ENCODE measurements at regions not wholly inside any gene's neighbourhood (a gene's known extent, or its start where the extent isn't known, plus 50 kb on each side); places are given as distances from the start of the nearest gene placed in this dataset.

DNA sequence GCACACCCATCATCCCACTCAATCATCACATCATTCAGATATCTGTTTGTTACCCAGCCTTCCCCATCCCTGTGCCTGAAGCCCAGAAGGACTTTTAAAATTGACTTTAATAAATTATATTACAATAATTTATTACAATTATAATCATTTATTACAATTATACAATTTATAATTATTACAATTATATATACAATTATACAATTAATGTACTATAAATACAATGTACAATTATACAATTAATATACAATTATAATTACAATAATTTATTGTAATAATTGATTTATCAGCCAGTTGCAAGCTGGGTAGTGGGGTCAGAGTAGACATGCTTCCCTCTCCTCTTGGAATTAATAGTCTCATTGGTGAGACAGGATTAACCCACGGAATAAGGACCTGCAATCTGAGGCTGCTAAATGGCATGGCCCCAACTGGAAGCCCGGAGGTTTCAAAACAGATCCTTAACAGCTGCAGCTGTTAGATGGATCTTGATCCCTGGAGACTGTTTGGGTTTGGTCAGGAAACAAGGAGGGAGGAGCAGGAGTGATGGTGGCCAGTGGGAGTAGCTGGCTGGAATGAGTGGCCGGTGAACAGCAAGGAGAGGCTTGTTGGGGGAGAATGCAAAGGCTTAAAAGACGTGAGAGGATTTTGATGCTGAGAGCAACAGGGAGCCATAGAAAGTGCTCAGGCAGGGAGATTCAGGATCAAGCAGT is 402.8 kb upstream of the PODXL start:
- TF ChIP-seq EZH2 (IDR thresholded peaks at IDR 0.05) = no peak
- TF ChIP-seq POLR2AphosphoS5 (IDR thresholded peaks at IDR 0.05; ENCODE audit: borderline replicate concordance, low read depth, low read length) = no peak
- no peak for TF ChIP-seq FOXP2 (optimal IDR thresholded peaks at IDR 0.05; ENCODE audit: control extremely low read depth, extremely low read length, insufficient read depth)
- Histone ChIP-seq H3K9ac (ENCODE audit: insufficient read length) (no peak overlapping the region), H3K36me3 (ENCODE audit: insufficient read depth, low read length) (no peaks in the 10 kb centered on the region), H3K9me3 (ENCODE audit: low read depth, low read length) (no peaks in the 10 kb centered on the region), H3K4me3 (no peak overlapping the region), H3K27ac (no peak overlapping the region)
- DNase-seq (ENCODE audit: low read depth, low spot score) = no peak

DNA sequence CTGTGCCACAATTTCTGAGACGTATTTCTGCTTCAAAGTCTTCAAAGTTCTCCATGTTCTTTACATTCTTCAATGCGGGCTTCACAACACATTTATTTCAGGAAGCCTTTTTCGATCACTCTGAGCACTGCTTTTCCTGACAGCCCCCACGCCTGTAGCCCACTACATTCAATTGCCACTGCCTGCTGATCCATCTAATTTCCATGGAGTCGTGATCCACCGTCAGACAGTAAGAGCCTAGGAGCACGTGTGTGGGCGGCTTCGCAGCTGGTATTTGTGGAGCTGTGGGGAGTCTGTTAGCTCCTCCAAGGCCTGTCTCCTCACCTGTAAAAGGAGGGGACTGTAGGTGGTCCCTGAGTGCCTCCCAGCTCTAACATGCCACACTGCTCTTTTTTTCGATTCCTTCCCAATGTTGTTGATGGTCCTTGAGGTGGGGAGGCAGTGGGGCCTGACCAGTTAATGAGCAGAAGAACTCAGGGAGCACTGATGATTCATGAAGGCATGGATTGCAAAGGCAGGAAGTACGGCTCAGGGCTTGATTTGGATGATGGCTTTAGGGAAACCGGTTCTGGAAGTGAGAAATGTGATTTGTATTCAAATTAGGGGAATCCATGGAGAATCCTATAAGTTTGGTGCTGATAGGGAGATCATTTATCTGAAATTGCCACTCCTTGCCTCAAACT is 401.1 kb upstream of the PODXL start:
- H3K9ac ChIP-seq (ENCODE audit: insufficient read length) = no peak overlapping the region
- TF ChIP-seq FOXP2 (optimal IDR thresholded peaks at IDR 0.05; ENCODE audit: control extremely low read depth, extremely low read length, insufficient read depth) (no peak), EZH2 (IDR thresholded peaks at IDR 0.05) (no peak), POLR2AphosphoS5 (IDR thresholded peaks at IDR 0.05; ENCODE audit: borderline replicate concordance, low read depth, low read length) (no peak)
- no peak for DNase-seq (ENCODE audit: low read depth, low spot score)
- no peak overlapping the region for H3K27ac ChIP-seq
- no peak overlapping the region for H3K4me3 ChIP-seq
- H3K36me3 ChIP-seq (ENCODE audit: insufficient read depth, low read length) = no peaks in the 10 kb centered on the region
- H3K9me3 ChIP-seq (ENCODE audit: low read depth, low read length) = no peaks in the 10 kb centered on the region

DNA sequence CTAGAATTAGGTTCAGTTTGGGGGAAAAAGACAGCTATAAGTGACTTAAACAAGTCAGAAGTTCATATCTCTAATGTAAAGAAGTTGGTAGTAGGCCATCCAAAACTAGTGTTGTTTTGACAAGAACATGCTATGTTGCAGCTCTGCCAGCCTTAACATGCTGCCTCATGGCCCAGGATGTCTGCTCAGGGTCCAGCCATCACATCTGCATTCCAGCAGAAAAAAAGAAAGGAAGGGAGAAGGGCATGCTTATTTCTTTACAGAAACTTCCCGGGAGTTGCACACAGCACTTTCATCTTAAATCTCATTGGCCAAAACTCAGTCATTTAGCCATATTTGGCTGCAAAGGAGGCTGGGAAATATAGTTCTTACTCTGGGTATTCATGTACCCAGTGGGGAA is 400.4 kb upstream of the PODXL start:
- Histone ChIP-seq H3K9me3 (ENCODE audit: low read depth, low read length) (no peaks in the 10 kb centered on the region), H3K4me3 (no peak overlapping the region), H3K9ac (ENCODE audit: insufficient read length) (no peak overlapping the region), H3K27ac (no peak overlapping the region), H3K36me3 (ENCODE audit: insufficient read depth, low read length) (no peaks in the 10 kb centered on the region)
- TF ChIP-seq FOXP2 (optimal IDR thresholded peaks at IDR 0.05; ENCODE audit: control extremely low read depth, extremely low read length, insufficient read depth) (no peak), POLR2AphosphoS5 (IDR thresholded peaks at IDR 0.05; ENCODE audit: borderline replicate concordance, low read depth, low read length) (no peak), EZH2 (IDR thresholded peaks at IDR 0.05) (no peak)
- no peak for DNase-seq (ENCODE audit: low read depth, low spot score)

DNA sequence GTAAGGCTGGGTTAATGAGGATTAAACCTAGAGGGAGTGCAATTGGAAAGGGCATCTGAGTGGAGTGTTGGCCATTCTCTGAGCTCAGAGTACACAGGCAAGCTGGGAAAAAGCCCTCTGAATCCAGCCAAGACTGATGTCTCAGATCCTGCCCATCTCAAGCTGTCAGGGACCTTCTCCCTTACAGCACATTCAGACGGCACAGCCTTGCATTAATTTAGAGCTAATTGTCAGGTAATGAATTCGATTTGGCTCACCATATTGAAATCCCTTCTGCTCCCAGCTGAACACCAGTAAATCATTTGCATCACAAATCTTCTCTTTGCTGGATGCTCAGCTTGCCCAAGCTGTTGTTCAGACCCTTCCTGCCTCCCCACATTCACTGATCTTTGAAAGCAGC is 399.3 kb upstream of the PODXL start:
- Histone ChIP-seq H3K9ac (ENCODE audit: insufficient read length) (no peak overlapping the region), H3K36me3 (ENCODE audit: insufficient read depth, low read length) (no peaks in the 10 kb centered on the region), H3K4me3 (no peak overlapping the region), H3K9me3 (ENCODE audit: low read depth, low read length) (no peaks in the 10 kb centered on the region), H3K27ac (no peak overlapping the region)
- DNase-seq (ENCODE audit: low read depth, low spot score) = no peak
- TF ChIP-seq EZH2 (IDR thresholded peaks at IDR 0.05) (no peak), FOXP2 (optimal IDR thresholded peaks at IDR 0.05; ENCODE audit: control extremely low read depth, extremely low read length, insufficient read depth) (no peak), POLR2AphosphoS5 (IDR thresholded peaks at IDR 0.05; ENCODE audit: borderline replicate concordance, low read depth, low read length) (no peak)

DNA sequence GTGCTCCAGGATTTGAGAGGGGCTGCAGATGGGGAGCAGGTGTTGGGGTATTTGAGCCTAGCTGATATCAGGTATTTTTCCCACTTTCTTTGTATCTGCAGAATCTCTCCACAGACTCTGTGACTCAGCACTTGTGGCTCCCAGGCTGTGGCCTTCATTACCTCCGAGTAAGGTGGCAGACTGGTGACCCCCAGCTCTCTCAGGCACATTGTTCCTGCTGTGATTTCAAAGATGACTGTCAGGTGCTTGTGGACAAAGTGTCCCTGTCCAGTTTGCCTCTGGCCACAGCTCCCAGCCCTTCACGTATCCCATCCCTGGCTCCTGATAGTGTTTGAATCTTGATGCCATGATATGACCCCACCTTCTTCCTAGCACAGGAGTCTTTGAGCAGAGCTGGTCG is 396.8 kb upstream of the PODXL start:
- no peak overlapping the region for H3K27ac ChIP-seq
- no peak overlapping the region for H3K9ac ChIP-seq (ENCODE audit: insufficient read length)

DNA sequence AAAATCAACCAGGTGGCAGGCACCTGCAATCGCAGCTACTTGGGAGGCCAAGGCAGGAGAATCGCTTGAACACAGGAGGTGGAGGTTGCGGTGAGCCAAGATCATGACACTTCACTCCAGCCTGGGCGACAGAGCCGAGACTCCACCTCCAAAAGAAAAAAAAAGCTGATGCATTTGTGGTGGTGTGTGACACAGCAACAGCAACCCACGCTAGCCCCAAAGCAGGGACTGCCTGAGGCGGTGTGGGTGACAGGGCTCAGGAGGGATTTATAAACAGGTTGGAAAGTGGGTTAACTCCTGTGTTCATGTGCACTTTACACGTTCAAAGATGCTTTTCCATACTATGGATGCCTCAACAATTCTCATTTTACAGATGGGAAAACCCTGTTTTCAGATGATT is 395.9 kb upstream of the PODXL start:
- no peak for DNase-seq (ENCODE audit: low read depth, low spot score)
- TF ChIP-seq POLR2AphosphoS5 (IDR thresholded peaks at IDR 0.05; ENCODE audit: borderline replicate concordance, low read depth, low read length) = no peak
- no peak overlapping the region for H3K4me3 ChIP-seq
- H3K9me3 ChIP-seq (ENCODE audit: low read depth, low read length) = no peaks in the 10 kb centered on the region
- H3K36me3 ChIP-seq (ENCODE audit: insufficient read depth, low read length) = no peaks in the 10 kb centered on the region
- no peak overlapping the region for H3K27ac ChIP-seq
- H3K9ac ChIP-seq (ENCODE audit: insufficient read length) = no peak overlapping the region

More for the DNA sequence above, 396.8 kb upstream of the PODXL start:
- no peak for TF ChIP-seq EZH2 (IDR thresholded peaks at IDR 0.05)
- no peak for TF ChIP-seq POLR2AphosphoS5 (IDR thresholded peaks at IDR 0.05; ENCODE audit: borderline replicate concordance, low read depth, low read length)
- no peak for TF ChIP-seq FOXP2 (optimal IDR thresholded peaks at IDR 0.05; ENCODE audit: control extremely low read depth, extremely low read length, insufficient read depth)
- Histone ChIP-seq H3K4me3 (no peak overlapping the region), H3K36me3 (ENCODE audit: insufficient read depth, low read length) (no peaks in the 10 kb centered on the region), H3K9me3 (ENCODE audit: low read depth, low read length) (no peaks in the 10 kb centered on the region)
- DNase-seq (ENCODE audit: low read depth, low spot score) = no peak

DNA sequence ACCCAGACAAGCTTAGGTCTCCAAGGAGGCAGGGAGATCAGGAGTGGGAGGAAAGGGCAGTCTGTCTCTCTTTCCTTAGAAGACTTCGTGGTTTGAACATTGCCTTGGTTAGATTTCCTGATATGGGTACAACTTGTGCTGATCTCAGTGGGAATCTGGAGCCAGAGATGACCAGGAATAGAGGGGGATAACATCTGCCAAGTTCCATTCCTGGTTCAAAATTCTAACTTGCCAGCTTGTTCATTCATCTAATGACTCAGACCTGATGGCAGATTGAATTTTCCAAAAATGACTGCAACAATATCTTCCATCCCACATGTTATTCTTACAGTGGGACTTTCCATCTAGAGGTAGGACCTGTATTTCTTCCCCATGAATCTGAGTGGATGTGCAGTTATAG is 394.3 kb upstream of the PODXL start:
- H3K27ac ChIP-seq = no peak overlapping the region
- no peak overlapping the region for H3K4me3 ChIP-seq
- no peak for TF ChIP-seq EZH2 (IDR thresholded peaks at IDR 0.05)
- H3K9me3 ChIP-seq (ENCODE audit: low read depth, low read length) = no peaks in the 10 kb centered on the region
- no peaks in the 10 kb centered on the region for H3K36me3 ChIP-seq (ENCODE audit: insufficient read depth, low read length)
- no peak overlapping the region for H3K9ac ChIP-seq (ENCODE audit: insufficient read length)
- DNase-seq (ENCODE audit: low read depth, low spot score) = no peak

DNA sequence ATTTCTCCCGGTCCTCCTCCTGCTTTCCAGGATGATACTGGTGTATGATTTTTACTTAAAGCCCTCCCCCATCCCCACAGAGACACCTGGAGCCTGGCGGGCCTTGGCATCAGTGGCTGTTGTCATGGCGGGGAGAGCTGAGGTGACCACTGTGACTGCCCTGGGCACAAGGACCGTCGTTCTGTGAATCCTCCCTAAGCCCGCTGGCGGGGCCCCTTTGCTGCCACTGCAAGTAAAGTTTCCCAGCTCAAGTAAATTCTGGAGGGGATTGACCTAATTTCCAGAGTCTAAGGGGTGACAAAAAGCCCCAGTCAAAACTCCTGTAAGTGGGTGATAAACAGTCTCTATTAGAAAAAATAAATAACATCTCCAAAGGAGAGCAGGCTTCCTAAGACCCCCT is 393.2 kb upstream of the PODXL start:
- TF ChIP-seq POLR2AphosphoS5 (IDR thresholded peaks at IDR 0.05; ENCODE audit: borderline replicate concordance, low read depth, low read length) (no peak), EZH2 (IDR thresholded peaks at IDR 0.05) (no peak), FOXP2 (optimal IDR thresholded peaks at IDR 0.05; ENCODE audit: control extremely low read depth, extremely low read length, insufficient read depth) (no peak)
- H3K27ac ChIP-seq = no peak overlapping the region

More for the DNA sequence above, 393.2 kb upstream of the PODXL start:
- no peak overlapping the region for H3K4me3 ChIP-seq
- H3K9ac ChIP-seq (ENCODE audit: insufficient read length) = no peak overlapping the region
- DNase-seq (ENCODE audit: low read depth, low spot score) = no peak
- no peaks in the 10 kb centered on the region for H3K36me3 ChIP-seq (ENCODE audit: insufficient read depth, low read length)
- no peaks in the 10 kb centered on the region for H3K9me3 ChIP-seq (ENCODE audit: low read depth, low read length)
